ENCODE measurements at regions not wholly inside any gene's neighbourhood (a gene's known extent, or its start where the extent isn't known, plus 50 kb on each side); places are given as distances from the start of the nearest gene placed in this dataset.

GRCh38 chrX:67437821-67438220, 106.0 kb upstream of the AR start:
- Histone ChIP-seq H2AFZ (ENCODE audit: low read length) (no peak overlapping the region), H3K79me2 (ENCODE audit: insufficient read depth, low read length) (no peaks in the 10 kb centered on the region), H3K27me3 (ENCODE audit: control insufficient read depth in 1 of 2, insufficient read depth in 2 of 2, low read length in 2 of 2) (no peaks in the 10 kb centered on the region), H3K36me3 (replicated peaks in 1 of 2; ENCODE audit: control insufficient read depth in 1 of 2, insufficient read depth in 2 of 2, low read length in 2 of 2) (no peaks in the 10 kb centered on the region), H3K27ac (ENCODE audit: extremely low read length, insufficient read depth, low read length) (no peak overlapping the region), H3K4me2 (ENCODE audit: low read depth, low read length) (no peak overlapping the region), H3K4me3 (replicated peaks in 1 of 3; ENCODE audit: insufficient read depth in 1 of 3, low read depth in 2 of 3, low read length in 3 of 3) (no peak overlapping the region), H4K20me1 (ENCODE audit: insufficient read depth, low read length) (no peaks in the 10 kb centered on the region), H3K4me1 (ENCODE audit: insufficient read depth, low read length) (no peaks in the 10 kb centered on the region), H3K9ac (ENCODE audit: insufficient read depth, low read depth, low read length) (no peak overlapping the region), H3K9me3 (ENCODE audit: low read length) (peaks cover 80% of the 10 kb centered on the region)
- WGBS (ENCODE audit: low lambda C conversion rate) = 6% methylated on average over 3 of the region's 3 CpGs
- ChIA-PET POLR2A (no interaction called here), CTCF (ENCODE audit: low intra/inter-chr PET ratio, low total read pairs) (no interaction called here)
- no TSS peak for BruUV-seq (replicated peaks)
- TF ChIP-seq ZNF670 (CRISPR knock-in tag; IDR thresholded peaks at IDR 0.05; ENCODE audit: borderline replicate concordance) (no peak), MAFG (CRISPR knock-in tag; IDR thresholded peaks at IDR 0.05) (no peak), ZHX1 (CRISPR knock-in tag; IDR thresholded peaks at IDR 0.05; ENCODE audit: low read depth) (no peak), KLF16 (CRISPR knock-in tag; IDR thresholded peaks at IDR 0.05) (no peak), RFX5 (IDR thresholded peaks at IDR 0.05; ENCODE audit: low read depth, low read length) (no peak), ARNT2 (CRISPR knock-in tag; IDR thresholded peaks at IDR 0.05; ENCODE audit: low read depth) (no peak), ZNF879 (CRISPR knock-in tag; IDR thresholded peaks at IDR 0.05) (no peak), SRSF1 (optimal IDR thresholded peaks at IDR 0.05; ENCODE audit: low read depth, low read length) (no peak), ZNF704 (CRISPR knock-in tag; IDR thresholded peaks at IDR 0.05; ENCODE audit: borderline replicate concordance) (no peak), KLF11 (CRISPR knock-in tag; IDR thresholded peaks at IDR 0.05) (no peak), GZF1 (CRISPR knock-in tag; IDR thresholded peaks at IDR 0.05) (no peak), ZNF614 (CRISPR knock-in tag; IDR thresholded peaks at IDR 0.05; ENCODE audit: borderline replicate concordance) (no peak), TEAD3 (CRISPR knock-in tag; optimal IDR thresholded peaks at IDR 0.05; ENCODE audit: borderline replicate concordance) (no peak), ZNF567 (CRISPR knock-in tag; IDR thresholded peaks at IDR 0.05; ENCODE audit: borderline replicate concordance) (no peak), ZNF563 (CRISPR knock-in tag; IDR thresholded peaks at IDR 0.05) (no peak)
- TF ChIP-seq, protein P1, sequence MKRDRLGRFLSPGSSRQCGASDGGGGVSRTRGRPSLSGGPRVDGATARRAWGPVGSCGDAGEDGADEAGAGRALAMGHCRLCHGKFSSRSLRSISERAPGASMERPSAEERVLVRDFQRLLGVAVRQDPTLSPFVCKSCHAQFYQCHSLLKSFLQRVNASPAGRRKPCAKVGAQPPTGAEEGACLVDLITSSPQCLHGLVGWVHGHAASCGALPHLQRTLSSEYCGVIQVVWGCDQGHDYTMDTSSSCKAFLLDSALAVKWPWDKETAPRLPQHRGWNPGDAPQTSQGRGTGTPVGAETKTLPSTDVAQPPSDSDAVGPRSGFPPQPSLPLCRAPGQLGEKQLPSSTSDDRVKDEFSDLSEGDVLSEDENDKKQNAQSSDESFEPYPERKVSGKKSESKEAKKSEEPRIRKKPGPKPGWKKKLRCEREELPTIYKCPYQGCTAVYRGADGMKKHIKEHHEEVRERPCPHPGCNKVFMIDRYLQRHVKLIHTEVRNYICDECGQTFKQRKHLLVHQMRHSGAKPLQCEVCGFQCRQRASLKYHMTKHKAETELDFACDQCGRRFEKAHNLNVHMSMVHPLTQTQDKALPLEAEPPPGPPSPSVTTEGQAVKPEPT (CRISPR knock-in tag; IDR thresholded peaks at IDR 0.05; ENCODE audit: low read depth) = no peak
- in situ Hi-C loops (cut with HindIII; ENCODE audit: extremely low pct_ligation_motif_present, low pct_unique_long_range_greater_than_20kb) (no loop called here), intact Hi-C loops (cut with micrococcal nuclease; ENCODE audit: unreplicated experiment) (no loop called here)
- ATAC-seq (no peak), DNase-seq (ENCODE audit: low spot score) (no peak), FAIRE-seq (no peak)

All from HepG2 (cell line).